ENCODE measurements at regions not wholly inside any gene's neighbourhood (a gene's known extent, or its start where the extent isn't known, plus 50 kb on each side); places are given as distances from the start of the nearest gene placed in this dataset.

GRCh38 chr5:124056991-124057723, 545.2 kb downstream of the CSNK1G3 start:
- no peaks in the 10 kb centered on the region for H3K36me3 ChIP-seq (ENCODE audit: control insufficient read depth in 3 of 3, insufficient read depth in 3 of 3, low read length in 3 of 3)
- H3K9me3 ChIP-seq (ENCODE audit: control insufficient read depth in 3 of 3, low read length in 3 of 3) = no peaks in the 10 kb centered on the region
- H3K27me3 ChIP-seq (ENCODE audit: control insufficient read depth in 3 of 3, insufficient read depth in 3 of 3, low read length in 3 of 3) = no peaks in the 10 kb centered on the region
- H3K4me1 ChIP-seq (ENCODE audit: control insufficient read depth in 3 of 3, insufficient read depth in 3 of 3, low read length in 3 of 3) = peaks cover 5 to 14% (median 14%) of the 10 kb centered on the region in 3 donors
- H3K27ac ChIP-seq (ENCODE audit: low read depth, low read length) = no peak overlapping the region
- H3K4me3 ChIP-seq (ENCODE audit: low read length in 3 of 3) = peak overlapping the region; percentile 23 to 54 (median 52)
- H3K9ac ChIP-seq (ENCODE audit: low read depth in 1 of 3, low read length in 3 of 3) = peak overlapping the region in 2 of 3 donors; percentile 20 to 34

GRCh38 chr5:124056326-124056990, 544.5 kb downstream of the CSNK1G3 start:
- H3K27me3 ChIP-seq (ENCODE audit: control insufficient read depth in 3 of 3, insufficient read depth in 3 of 3, low read length in 3 of 3) = no peaks in the 10 kb centered on the region
- no peak overlapping the region for H3K4me3 ChIP-seq (ENCODE audit: low read length in 3 of 3)
- H3K36me3 ChIP-seq (ENCODE audit: control insufficient read depth in 3 of 3, insufficient read depth in 3 of 3, low read length in 3 of 3) = no peaks in the 10 kb centered on the region
- no peak overlapping the region for H3K27ac ChIP-seq (ENCODE audit: low read depth, low read length)
- no peaks in the 10 kb centered on the region for H3K9me3 ChIP-seq (ENCODE audit: control insufficient read depth in 3 of 3, low read length in 3 of 3)
- H3K4me1 ChIP-seq (ENCODE audit: control insufficient read depth in 3 of 3, insufficient read depth in 3 of 3, low read length in 3 of 3) = peaks cover 5 to 14% (median 11%) of the 10 kb centered on the region in 3 donors
- H3K9ac ChIP-seq (ENCODE audit: low read depth in 1 of 3, low read length in 3 of 3) = no peak overlapping the region

- Histone ChIP-seq H3K9me3 (ENCODE audit: control insufficient read depth in 3 of 3, low read length in 3 of 3) (no peaks in the 10 kb centered on the region), H3K4me1 (ENCODE audit: control insufficient read depth in 3 of 3, insufficient read depth in 3 of 3, low read length in 3 of 3) (peaks cover 5 to 14% (median 11%) of the 10 kb centered on the region in 3 donors), H3K27me3 (ENCODE audit: control insufficient read depth in 3 of 3, insufficient read depth in 3 of 3, low read length in 3 of 3) (no peaks in the 10 kb centered on the region), H3K36me3 (ENCODE audit: control insufficient read depth in 3 of 3, insufficient read depth in 3 of 3, low read length in 3 of 3) (no peaks in the 10 kb centered on the region), H3K9ac (ENCODE audit: low read depth in 1 of 3, low read length in 3 of 3) (no peak overlapping the region), H3K4me3 (ENCODE audit: low read length in 3 of 3) (no peak overlapping the region), H3K27ac (ENCODE audit: low read depth, low read length) (no peak overlapping the region)
Measured at GRCh38 chr5:124055751-124056150, 543.8 kb downstream of the CSNK1G3 start.

- Histone ChIP-seq H3K27ac (ENCODE audit: low read depth, low read length) (no peak overlapping the region), H3K4me1 (ENCODE audit: control insufficient read depth in 3 of 3, insufficient read depth in 3 of 3, low read length in 3 of 3) (peaks cover 5 to 14% (median 11%) of the 10 kb centered on the region in 3 donors), H3K9ac (ENCODE audit: low read depth in 1 of 3, low read length in 3 of 3) (no peak overlapping the region), H3K27me3 (ENCODE audit: control insufficient read depth in 3 of 3, insufficient read depth in 3 of 3, low read length in 3 of 3) (no peaks in the 10 kb centered on the region), H3K36me3 (ENCODE audit: control insufficient read depth in 3 of 3, insufficient read depth in 3 of 3, low read length in 3 of 3) (no peaks in the 10 kb centered on the region), H3K9me3 (ENCODE audit: control insufficient read depth in 3 of 3, low read length in 3 of 3) (no peaks in the 10 kb centered on the region), H3K4me3 (ENCODE audit: low read length in 3 of 3) (no peak overlapping the region)
Measured at GRCh38 chr5:124054564-124054963, 542.6 kb downstream of the CSNK1G3 start.

- no peak overlapping the region for H3K9ac ChIP-seq (ENCODE audit: low read depth in 1 of 3, low read length in 3 of 3)
- H3K27ac ChIP-seq (ENCODE audit: low read depth, low read length) = no peak overlapping the region
- H3K27me3 ChIP-seq (ENCODE audit: control insufficient read depth in 3 of 3, insufficient read depth in 3 of 3, low read length in 3 of 3) = no peaks in the 10 kb centered on the region
- H3K9me3 ChIP-seq (ENCODE audit: control insufficient read depth in 3 of 3, low read length in 3 of 3) = no peaks in the 10 kb centered on the region
- no peak overlapping the region for H3K4me3 ChIP-seq (ENCODE audit: low read length in 3 of 3)
- peaks cover 5 to 14% (median 11%) of the 10 kb centered on the region in 3 donors for H3K4me1 ChIP-seq (ENCODE audit: control insufficient read depth in 3 of 3, insufficient read depth in 3 of 3, low read length in 3 of 3)
- no peaks in the 10 kb centered on the region for H3K36me3 ChIP-seq (ENCODE audit: control insufficient read depth in 3 of 3, insufficient read depth in 3 of 3, low read length in 3 of 3)
Measured at GRCh38 chr5:124053340-124053739, 541.4 kb downstream of the CSNK1G3 start.

- Histone ChIP-seq H3K27me3 (ENCODE audit: control insufficient read depth in 3 of 3, insufficient read depth in 3 of 3, low read length in 3 of 3) (no peaks in the 10 kb centered on the region), H3K9ac (ENCODE audit: low read depth in 1 of 3, low read length in 3 of 3) (no peak overlapping the region), H3K9me3 (ENCODE audit: control insufficient read depth in 3 of 3, low read length in 3 of 3) (no peaks in the 10 kb centered on the region), H3K4me1 (ENCODE audit: control insufficient read depth in 3 of 3, insufficient read depth in 3 of 3, low read length in 3 of 3) (peaks cover 3 to 6% (median 6%) of the 10 kb centered on the region in 3 donors), H3K36me3 (ENCODE audit: control insufficient read depth in 3 of 3, insufficient read depth in 3 of 3, low read length in 3 of 3) (no peaks in the 10 kb centered on the region), H3K27ac (ENCODE audit: low read depth, low read length) (no peak overlapping the region), H3K4me3 (ENCODE audit: low read length in 3 of 3) (no peak overlapping the region)
Measured at GRCh38 chr5:124052201-124052600, 540.2 kb downstream of the CSNK1G3 start.

GRCh38 chr5:124050120-124050770, 538.3 kb downstream of the CSNK1G3 start:
- H3K36me3 ChIP-seq (ENCODE audit: control insufficient read depth in 3 of 3, insufficient read depth in 3 of 3, low read length in 3 of 3) = no peaks in the 10 kb centered on the region
- H3K27me3 ChIP-seq (ENCODE audit: control insufficient read depth in 3 of 3, insufficient read depth in 3 of 3, low read length in 3 of 3) = no peaks in the 10 kb centered on the region
- H3K4me3 ChIP-seq (ENCODE audit: low read length in 3 of 3) = no peak overlapping the region
- no peak overlapping the region for H3K9ac ChIP-seq (ENCODE audit: low read depth in 1 of 3, low read length in 3 of 3)
- no peaks in the 10 kb centered on the region for H3K9me3 ChIP-seq (ENCODE audit: control insufficient read depth in 3 of 3, low read length in 3 of 3)
- H3K27ac ChIP-seq (ENCODE audit: low read depth, low read length) = no peak overlapping the region
- no peaks in the 10 kb centered on the region for H3K4me1 ChIP-seq (ENCODE audit: control insufficient read depth in 3 of 3, insufficient read depth in 3 of 3, low read length in 3 of 3)

- Histone ChIP-seq H3K27me3 (ENCODE audit: control insufficient read depth in 3 of 3, insufficient read depth in 3 of 3, low read length in 3 of 3) (no peaks in the 10 kb centered on the region), H3K4me3 (ENCODE audit: low read length in 3 of 3) (no peak overlapping the region), H3K27ac (ENCODE audit: low read depth, low read length) (no peak overlapping the region), H3K9ac (ENCODE audit: low read depth in 1 of 3, low read length in 3 of 3) (no peak overlapping the region), H3K9me3 (ENCODE audit: control insufficient read depth in 3 of 3, low read length in 3 of 3) (peaks cover 0 to 3% (median 0%) of the 10 kb centered on the region in 3 donors), H3K36me3 (ENCODE audit: control insufficient read depth in 3 of 3, insufficient read depth in 3 of 3, low read length in 3 of 3) (no peaks in the 10 kb centered on the region), H3K4me1 (ENCODE audit: control insufficient read depth in 3 of 3, insufficient read depth in 3 of 3, low read length in 3 of 3) (no peaks in the 10 kb centered on the region)
Measured at GRCh38 chr5:124045412-124045811, 533.4 kb downstream of the CSNK1G3 start.

GRCh38 chr5:124044613-124045012, 532.6 kb downstream of the CSNK1G3 start:
- no peaks in the 10 kb centered on the region for H3K36me3 ChIP-seq (ENCODE audit: control insufficient read depth in 3 of 3, insufficient read depth in 3 of 3, low read length in 3 of 3)
- H3K27me3 ChIP-seq (ENCODE audit: control insufficient read depth in 3 of 3, insufficient read depth in 3 of 3, low read length in 3 of 3) = no peaks in the 10 kb centered on the region
- H3K9me3 ChIP-seq (ENCODE audit: control insufficient read depth in 3 of 3, low read length in 3 of 3) = peaks cover 0 to 3% (median 0%) of the 10 kb centered on the region in 3 donors
- H3K4me3 ChIP-seq (ENCODE audit: low read length in 3 of 3) = no peak overlapping the region
- no peak overlapping the region for H3K27ac ChIP-seq (ENCODE audit: low read depth, low read length)
- no peaks in the 10 kb centered on the region for H3K4me1 ChIP-seq (ENCODE audit: control insufficient read depth in 3 of 3, insufficient read depth in 3 of 3, low read length in 3 of 3)
- no peak overlapping the region for H3K9ac ChIP-seq (ENCODE audit: low read depth in 1 of 3, low read length in 3 of 3)

GRCh38 chr5:124043456-124043855, 531.5 kb downstream of the CSNK1G3 start:
- H3K36me3 ChIP-seq (ENCODE audit: control insufficient read depth in 3 of 3, insufficient read depth in 3 of 3, low read length in 3 of 3) = no peaks in the 10 kb centered on the region
- no peak overlapping the region for H3K9ac ChIP-seq (ENCODE audit: low read depth in 1 of 3, low read length in 3 of 3)
- no peak overlapping the region for H3K4me3 ChIP-seq (ENCODE audit: low read length in 3 of 3)
- no peaks in the 10 kb centered on the region for H3K27me3 ChIP-seq (ENCODE audit: control insufficient read depth in 3 of 3, insufficient read depth in 3 of 3, low read length in 3 of 3)
- H3K27ac ChIP-seq (ENCODE audit: low read depth, low read length) = no peak overlapping the region
- H3K9me3 ChIP-seq (ENCODE audit: control insufficient read depth in 3 of 3, low read length in 3 of 3) = peaks cover 0 to 3% (median 0%) of the 10 kb centered on the region in 3 donors
- H3K4me1 ChIP-seq (ENCODE audit: control insufficient read depth in 3 of 3, insufficient read depth in 3 of 3, low read length in 3 of 3) = no peaks in the 10 kb centered on the region
